COR-L47 (cell line): ENCODE measurements at regions not wholly inside any gene's neighbourhood (a gene's known extent, or its start where the extent isn't known, plus 50 kb on each side); places are given as distances from the start of the nearest gene placed in this dataset.
"Not testable (repeated sequence)": the region's sequence is repeated elsewhere in the genome, so short reads cannot be mapped to it uniquely, and the experiment has no call there.

Experiments used
- DNase-seq: peaks from one replicate; lab custom pipeline; 2025; lab: John Stamatoyannopoulos, UW

DNA sequence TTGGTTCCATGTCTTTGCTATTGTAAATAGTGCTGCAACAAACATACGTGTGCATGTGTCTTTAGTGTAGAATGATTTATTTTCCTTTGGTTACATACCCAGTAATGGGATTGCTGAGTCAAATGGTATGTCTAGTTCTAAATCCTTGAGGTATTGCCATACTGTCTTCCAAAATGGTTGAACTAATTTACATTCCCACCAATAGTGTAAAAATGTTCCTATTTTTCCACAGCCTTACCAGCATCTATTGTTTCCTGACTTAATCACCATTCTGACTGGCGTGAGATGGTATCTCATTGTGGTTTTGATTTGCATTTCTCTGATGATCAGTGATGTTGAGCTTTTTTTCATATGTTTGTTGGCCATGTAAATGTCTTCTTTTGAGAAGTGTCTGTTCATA, 226.6 kb downstream of the ETAA1 start:
- not testable (repeated sequence) for DNase-seq

DNA sequence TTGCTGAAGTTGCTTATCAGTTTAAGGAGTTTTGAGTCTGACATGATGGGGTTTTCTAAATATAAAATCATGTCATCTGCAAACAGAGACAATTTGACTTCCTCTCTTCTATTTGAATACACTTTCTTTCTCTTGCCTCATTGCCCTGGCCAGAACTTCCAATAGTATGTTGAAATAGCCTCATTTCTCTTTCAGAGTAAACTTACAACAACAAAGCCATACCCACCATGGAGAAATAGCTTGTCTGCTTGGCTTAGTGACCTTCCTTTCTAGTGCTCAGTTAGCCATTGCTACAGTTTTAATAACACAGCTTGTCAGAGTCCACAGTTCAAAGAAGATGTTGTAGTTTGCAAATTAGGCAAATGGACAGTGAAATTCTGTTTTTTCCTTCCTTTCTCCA, 228.0 kb downstream of the ETAA1 start:
- DNase-seq, result no peak

DNA sequence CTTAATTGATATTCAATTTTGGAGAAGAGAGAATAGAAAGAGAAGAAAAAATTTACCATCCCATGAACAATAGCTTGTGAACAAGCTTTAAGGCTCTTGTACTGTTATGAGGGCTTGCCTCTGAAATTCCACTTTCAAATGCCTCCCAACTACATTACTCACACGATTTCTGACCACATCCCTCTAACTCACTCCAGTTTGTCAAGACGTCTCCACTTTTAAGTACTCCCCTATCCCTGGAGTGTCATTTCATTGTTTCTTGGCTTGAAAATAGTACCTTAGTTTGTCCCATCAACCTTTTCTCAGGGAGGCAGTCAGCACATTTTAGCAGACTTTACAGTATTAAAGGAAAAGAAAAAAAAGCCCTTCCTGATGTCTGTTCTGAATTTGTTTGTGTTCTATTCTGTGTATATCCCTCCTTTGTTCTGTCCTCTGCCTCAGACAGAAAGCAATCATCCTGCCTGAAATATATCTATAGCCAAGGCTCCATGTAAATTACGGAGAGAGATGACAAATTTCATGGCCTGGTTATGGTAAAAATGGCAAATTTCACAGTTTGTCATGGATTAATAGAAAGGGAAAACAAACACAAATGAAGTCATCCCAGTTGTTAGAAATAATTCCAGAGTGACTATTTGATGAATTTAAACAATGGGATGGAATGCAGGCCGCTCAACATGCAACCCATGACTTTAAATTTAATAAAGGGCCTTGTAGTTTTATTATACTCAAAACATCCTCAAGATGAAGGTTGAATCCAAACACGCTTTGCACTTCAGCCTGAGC, 228.8 kb downstream of the ETAA1 start:
- DNase-seq, result no peak

DNA sequence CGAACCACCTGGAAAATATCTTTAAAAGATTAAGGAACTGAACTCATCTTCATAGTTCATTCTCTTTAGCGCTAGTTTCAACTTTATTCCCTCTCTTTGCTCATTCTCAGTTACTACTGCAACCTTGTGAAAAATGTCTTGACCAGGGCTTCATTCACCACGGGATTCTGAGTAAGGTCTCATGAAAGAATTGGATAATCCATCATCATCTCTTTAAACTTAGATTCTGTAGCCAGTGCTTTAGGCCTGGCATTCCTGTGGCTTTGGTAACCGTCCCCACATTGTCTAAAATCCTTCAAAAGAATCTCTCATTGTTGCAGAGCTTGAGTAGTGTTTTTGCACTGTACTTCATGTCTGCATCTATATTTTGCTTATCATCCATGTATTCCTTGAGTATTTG, 229.5 kb downstream of the ETAA1 start:
- DNase-seq, result no peak

DNA sequence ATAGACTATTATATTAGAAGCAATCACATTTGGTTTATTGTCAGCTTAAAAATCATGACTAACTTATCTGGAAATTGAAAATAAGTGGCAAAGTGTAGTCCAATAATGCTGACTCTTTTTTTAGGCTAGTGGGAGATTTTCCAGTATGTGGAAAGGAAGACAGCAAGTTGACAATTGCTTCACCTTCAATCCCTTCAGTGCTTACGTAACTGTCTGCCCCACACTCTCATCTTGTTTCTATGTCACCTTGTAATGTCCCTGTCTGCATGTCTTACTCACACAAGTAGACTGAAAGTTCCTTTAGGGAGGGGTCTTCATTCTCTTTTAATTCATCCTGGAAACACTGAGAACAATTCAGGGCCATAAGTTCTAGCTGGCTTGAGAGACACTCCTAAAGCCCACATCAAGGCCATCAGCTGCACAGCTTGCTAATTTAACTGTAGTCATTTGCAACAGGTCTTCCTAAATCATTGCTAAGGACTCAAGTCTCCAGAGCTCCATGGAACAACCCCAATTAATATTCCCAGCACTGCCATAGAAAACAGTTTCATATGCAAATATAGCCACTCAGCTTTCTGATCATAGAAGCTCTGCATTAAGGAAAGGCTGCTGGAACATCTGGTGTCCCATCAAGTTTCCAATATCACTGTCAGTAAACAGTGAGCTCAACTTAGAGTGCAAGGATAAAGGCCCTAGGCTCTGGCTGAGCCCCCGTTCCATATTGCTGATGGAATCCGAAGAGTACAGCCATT, 230.5 kb downstream of the ETAA1 start:
- no peak for DNase-seq

DNA sequence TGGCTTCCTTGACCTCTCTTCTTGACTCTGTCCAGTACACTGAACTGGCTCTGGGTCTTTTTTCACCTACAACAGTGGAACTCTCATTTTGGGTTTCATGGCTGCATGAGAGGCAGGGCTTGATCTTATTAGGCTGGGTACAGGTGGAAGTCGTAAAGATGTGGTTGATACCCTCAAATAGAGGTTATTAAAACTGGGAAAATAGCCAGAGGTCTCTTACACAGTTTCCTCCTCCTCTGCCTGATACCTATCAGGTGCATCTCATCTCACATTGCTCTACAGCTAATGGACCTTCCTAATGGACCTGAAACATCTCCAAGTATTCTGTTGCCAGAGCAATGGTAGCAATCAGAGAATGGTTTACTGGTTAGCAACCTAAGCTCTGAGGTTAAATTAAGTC, 231.8 kb downstream of the ETAA1 start:
- no peak for DNase-seq

DNA sequence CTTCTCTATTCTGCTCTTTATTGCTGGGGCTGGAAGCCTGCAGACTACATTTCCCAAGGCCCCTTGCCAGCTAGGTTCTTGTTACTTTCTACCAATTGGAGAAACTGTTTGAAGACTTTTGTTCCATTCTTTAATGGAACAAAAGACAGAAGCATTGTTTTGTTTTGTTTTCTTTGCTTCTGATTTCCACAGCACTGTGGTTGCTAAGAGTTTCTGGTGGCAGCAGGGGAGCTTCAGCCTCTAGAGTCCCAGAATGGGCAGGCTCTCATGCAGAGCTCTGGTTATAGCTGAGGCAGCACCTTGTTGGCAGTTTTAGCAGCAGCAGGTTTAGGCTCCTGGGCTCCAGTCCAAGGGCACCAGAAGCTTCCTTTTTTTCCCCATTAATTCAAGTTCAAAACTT, 234.3 kb downstream of the ETAA1 start:
- no peak for DNase-seq

DNA sequence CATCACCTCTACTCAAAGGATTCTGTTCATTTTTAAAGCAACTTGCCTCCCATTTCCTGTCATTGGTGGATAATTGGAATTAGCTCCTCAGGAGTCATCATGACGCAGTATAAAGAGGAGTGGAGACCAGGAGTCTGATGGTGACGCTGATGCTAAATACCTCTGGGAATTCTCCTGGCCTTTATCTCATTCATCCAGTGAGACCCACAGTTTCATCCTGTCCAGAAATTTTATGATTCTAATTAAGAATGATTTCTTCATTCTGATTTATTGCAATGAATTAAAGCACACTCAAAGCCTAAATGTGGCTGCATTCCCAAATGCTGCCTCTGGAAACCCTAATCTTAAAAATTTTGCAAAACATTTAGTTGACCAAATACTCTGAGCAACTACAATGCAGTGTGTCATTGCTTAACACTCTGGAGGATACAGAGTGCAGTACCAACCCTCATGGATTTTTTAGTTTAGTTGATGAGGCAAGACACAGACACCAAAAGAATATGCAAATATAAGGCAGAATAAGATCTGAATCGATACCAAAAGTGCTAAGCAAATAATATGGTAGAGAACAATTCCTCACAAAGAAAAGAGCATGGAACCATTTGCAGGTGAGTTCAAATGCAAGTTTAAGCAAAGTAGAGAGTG, 236.2 kb downstream of the ETAA1 start:
- no peak for DNase-seq

DNA sequence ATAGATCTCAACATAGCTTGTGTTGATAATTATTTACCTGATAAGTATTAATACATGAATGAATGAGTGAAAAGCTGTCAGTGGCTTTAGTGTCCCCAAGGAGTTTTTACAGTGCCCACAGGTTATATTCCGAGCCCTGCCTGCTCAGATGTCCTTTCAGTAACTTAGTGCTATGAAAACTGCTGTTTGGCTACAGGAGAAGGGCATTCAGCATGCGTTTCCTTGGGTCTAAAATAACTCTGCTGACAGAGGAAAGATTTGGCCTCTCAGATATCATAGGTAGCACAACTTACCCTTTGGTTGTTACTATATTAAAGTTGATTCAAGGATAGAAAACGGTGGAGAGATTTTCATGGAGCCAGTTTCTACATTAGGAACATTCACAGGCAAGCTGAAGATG, 241.0 kb downstream of the ETAA1 start:
- no peak for DNase-seq

DNA sequence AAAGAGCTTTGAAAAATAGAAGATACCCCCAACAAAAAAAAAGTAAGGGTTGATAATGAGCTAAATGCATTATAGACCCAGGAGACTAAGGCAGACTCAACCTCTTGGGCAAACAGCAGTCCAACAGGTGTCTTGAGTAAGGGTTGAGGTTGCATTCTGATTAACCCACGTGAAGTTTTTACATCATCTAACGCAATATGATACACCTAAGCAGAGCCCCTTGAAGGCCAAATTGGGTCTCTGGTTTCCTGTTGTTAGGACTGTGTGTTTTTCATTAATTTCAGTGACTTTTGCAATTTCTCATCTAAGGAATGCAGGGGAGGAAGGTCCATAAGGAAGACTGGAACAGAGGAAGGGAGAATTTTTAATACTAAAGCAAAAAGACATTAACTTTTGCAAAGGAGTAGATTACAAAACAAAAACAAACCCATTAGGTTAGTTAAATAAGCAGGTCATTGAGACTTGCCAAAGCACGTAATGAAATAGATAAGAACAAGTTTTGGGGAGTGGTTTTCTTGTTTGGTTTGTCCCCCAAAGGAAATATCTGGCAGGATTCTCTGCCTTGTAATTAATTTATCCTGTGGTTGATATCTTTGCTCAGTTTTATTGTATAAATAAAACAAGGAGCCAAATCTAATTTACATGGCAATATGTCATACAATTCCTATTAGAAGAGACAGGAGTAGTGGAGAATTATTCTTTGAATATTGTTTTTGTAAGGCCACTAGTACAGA, 244.3 kb downstream of the ETAA1 start:
- no peak for DNase-seq

DNA sequence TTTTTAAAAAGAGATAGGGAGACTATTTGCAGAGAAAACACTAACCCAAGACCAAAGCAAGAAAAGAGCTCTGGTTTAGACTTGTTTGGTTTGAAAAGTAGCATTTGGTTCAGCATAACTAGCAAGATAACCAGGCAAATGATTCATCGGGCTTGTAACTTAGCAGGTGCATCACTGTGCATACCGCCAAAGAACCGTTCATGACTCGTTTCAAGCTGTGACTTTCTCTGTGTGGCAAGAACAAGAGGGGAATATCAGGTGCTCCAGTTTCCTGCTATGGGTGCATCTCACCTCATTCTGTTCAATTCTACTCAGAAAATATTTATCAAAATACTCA, 244.9 kb downstream of the ETAA1 start:
- DNase-seq, result no peak

DNA sequence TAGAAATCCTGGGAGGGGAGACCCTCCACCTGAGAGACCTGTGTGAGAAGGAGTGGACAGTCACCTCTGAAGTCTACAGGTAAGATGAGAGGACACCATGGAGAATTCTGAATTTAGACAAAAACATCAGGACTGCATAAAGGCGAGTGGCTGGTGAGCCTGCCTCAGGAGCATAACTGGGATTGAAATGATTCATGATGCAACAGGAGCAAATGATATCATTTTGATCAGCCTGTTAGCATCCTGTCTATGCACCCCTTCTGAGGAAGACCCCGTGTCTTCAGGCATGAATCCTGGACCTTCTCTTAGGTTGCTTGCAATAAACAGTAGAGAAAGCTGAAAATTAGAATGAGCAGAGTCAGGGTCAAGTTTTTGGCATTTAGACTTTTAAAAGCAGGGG, 245.8 kb downstream of the ETAA1 start:
- no peak for DNase-seq

DNA sequence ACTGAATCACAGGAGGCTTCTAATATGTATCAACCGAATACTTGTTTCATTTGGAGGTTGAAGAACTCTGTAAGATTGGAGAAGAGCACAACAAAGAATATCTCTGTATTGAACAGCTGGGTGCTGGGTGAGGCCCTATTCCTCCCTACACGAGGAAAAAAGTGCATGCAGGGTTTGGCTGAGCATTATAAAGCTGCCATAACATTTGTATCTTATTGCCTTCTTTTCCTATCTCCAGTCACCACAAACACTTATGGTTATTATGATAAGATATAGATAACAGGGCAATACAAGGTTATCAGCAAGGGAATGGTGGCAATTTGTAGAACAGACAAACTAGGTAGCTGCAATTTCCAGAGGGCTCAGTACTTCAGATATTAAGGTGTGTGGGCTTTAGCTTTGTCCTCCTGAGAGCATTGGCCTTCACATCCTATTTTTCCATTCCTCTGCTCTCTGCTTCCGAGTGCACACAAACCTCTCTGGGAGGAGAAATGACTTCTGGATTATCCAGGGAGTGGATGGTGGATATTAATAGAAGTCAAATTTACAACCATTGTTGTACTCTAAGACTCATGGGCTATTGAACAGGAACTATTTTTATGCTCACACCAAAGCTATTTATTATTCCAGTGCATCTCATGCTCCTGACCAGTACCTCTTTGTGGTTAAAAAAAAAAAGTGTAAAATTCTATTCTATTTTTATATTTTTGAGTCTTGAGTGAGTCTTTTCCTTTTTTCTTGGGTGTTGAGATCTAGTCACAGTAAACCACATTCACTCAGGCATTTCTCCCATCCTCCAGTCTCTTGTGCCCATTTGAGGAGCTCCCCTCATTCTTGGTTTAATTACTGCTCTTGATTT, 248.4 kb downstream of the ETAA1 start:
- no peak for DNase-seq

DNA sequence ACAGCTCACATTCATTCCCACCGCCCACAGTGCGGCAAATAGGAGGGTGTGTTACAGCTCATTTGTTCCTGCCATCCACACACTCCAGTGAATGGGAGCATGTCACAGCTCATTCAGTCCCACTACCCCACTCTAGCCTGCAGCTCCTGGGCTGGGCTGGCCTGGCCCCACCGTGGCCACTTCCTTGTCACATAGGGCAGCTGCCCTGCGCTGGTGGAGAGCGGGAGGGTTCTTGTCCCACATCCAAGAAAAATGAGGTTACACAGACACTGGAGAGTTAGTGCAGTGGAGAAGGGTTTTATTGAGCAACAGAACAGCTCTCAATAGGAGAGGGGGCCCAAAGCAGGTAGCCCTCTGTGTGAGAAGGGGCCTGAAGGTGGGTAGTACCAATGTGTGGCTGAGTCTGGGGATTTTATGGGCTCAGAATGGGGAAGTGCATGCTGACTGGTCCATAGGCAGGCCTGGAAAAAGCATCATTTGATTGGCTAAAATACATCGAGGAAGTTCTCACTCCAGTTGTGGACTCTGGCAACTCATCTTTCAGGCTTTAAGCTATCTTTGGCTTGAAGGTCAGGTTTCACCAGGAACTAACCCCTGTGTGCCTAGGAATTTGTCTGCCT, 249.7 kb downstream of the ETAA1 start:
- DNase-seq, result no peak

DNA sequence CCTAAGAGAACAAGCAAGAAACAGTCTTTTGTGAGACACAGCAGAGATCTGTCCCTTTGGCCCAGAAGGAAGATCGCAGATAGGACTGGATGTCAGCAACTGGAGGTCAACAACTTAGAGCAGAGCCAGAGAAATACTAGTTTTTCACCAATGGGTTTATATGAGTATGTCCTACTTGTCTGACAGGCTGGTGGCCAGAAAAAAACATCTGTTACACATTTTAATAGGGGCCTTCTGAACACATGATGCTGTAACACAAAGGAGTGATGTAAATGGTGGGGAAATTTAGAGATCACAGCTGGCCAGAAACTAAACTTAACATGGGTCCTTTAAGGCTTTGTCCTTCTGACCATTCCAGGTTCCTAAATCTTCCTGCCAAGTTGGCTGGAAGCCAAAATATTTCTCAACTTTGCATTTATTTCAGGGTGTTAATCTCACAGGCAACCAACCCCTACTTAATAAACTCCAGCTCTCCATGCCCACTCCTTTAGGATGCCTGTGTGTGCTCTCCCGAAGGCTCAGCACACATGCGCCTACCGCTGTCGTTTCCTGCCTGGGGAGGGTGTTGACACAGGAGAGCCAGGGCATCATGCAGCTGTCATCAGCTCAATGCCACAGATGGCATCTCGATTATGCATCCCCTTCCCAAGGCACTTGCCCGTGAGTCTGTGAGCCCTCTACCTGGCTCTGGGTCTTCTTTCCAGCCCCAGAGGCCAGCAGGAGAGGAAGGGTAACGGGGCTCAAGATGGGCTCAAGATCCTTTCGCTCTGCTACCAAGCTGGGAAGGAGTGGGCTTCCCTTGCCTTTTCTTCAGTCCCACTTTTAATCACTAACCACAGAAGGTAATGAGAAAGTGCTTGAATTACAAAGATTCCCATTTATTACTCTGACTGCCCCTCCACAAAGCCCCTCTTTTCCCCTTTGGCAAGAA, 252.5 kb downstream of the ETAA1 start:
- DNase-seq, result peak; percentile 58

DNA sequence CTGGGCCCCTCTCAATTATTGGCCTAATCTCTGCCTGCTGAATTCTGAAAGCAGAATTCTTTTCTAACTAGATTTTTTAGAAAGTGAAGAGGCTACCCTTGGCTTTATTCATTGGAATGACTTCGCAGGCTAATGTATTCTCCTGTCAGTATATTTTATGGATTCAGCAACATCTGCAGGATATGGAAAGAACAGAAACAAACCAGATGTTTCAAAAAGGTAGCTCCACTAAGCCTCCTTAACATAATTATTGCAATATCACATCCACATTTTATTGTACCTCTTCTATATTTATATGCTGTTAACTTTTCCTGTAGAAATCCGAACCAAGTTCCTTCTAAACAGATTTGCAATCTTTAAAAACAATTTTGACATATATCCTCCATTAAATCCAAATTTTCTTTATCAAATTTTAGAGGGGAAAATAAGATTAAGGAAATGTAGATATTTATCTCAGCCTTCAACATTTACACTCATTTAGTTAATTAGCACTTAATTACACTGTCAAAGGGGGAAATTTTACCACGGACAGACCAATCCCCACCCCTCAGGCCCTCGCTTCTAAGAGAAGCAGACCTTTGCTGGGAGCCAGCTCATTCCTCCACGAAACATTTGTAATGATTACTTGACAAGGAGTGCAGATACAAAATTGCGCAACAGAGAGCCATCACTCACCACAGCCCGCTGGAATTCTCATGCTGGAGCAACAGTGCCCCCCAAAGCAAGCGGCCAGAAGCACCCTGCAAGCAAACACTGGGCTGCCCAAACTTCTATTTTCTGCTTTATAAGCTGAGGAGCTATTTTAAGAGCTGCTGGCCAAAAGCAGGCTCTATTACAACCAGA, 253.4 kb downstream of the ETAA1 start:
- DNase-seq, result peak; percentile 20

DNA sequence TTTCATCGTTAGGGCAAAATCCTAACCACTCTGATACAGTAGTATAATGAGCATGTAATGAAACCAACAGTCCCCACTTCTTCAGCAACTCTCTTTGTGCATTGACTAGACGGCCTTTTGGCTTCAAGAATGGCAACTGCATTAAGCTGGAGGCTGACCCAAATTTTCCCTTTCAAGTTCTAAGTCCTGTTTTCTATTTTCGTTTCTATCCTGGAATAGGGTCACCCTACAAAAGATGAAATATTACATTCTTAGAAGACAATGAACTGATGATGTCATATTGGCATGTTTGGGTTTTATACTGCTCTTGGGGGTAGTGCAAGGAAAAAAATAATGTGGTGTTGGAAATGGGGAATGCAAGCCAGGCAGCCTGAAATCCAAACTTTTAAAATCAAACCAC, 254.4 kb downstream of the ETAA1 start:
- no peak for DNase-seq

DNA sequence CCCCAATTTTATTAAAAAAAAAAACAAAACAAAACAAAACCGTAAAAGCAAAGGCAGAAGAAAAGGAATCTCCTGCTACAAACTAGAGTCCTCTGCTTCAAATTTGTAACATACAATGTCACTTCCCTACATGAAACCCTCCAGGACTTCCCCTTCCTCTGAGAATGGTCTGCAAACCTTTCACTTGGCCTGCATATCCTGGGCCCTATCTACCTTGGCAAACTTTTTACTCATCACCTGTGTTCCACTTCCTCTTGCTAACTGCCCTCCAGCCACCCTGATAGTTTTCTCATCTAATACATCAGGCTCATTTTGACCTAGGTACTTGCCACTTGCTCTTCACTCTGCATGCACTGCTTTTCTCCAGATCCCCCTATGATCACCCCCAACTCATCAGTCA, 255.5 kb downstream of the ETAA1 start:
- DNase-seq, result no peak

DNA sequence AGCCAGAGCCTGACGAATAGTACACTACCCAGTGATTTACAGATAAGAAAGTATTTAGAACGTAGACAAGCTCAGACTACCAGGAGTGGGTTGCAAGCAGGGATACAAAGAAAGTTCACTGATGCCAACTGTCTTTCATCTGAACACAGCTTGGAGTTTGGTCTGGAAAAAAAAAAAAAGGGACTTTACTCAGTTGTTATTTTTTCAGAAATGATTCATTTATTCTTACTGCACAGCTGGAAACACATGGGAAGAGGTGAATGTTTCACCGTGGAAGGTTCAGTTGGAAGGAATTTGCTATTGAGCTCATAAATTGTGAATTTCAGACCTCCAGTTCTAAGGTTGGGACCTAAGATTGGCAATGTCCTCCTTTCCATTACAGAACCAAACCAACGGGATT, 259.7 kb downstream of the ETAA1 start:
- DNase-seq, result no peak
